ENCODE measurements at regions not wholly inside any gene's neighbourhood (a gene's known extent, or its start where the extent isn't known, plus 50 kb on each side); places are given as distances from the start of the nearest gene placed in this dataset.
"Not testable (repeated sequence)": the region's sequence is repeated elsewhere in the genome, so short reads cannot be mapped to it uniquely, and the experiment has no call there.

- no peak for DNase-seq
These were observed 226.9 kb downstream of the TTLL2 start for GRCh38 chr6:167551628-167552257.

DNA sequence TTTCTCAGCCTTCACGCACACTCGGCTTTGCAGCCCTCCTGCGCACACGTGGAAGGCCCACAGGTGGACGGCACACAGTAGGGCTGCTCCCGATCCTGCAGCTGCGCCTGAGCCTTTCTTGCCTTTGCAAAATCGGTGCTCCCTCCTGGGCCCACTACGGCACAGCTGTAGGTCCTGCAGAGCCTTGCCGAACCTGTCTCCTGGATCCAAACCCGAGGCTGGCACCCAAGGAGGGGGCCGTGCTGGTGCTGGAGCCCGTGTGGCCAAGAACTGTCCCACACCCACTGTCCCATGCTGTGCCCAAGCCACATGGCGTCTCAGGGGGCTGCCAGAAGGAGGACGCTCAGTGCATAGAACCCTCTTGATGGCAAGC, 227.4 kb downstream of the TTLL2 start:
- DNase-seq, result no peak

- no peak for DNase-seq
These were observed 228.3 kb downstream of the TTLL2 start for GRCh38 chr6:167552961-167553735.

DNA sequence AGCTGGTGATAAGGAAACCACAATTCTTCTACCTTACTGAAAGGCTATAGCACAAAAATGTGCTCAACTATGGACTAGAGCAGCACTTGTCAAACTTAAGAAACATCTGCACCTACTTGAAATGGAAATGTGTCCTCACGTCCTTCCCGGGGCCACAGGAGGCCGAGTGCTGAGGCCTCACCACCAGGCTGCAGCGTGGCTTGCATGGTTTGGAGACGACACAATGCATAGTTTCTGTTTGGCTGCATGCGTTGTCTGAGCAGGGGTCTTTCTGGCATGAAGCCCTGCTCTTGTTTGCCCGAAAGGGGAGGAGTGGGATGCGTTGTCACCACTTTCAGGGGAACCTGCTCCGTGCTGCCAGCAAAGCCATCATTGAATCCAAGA, 228.8 kb downstream of the TTLL2 start:
- no peak for DNase-seq

- DNase-seq, result no peak
These were observed 230.0 kb downstream of the TTLL2 start for GRCh38 chr6:167554854-167555253.

GRCh38 chr6:167555836-167556235, 230.9 kb downstream of the TTLL2 start:
- no peak for DNase-seq

- DNase-seq, result no peak
These were observed 232.8 kb downstream of the TTLL2 start for GRCh38 chr6:167557675-167558074.

GRCh38 chr6:167558246-167559177, 233.6 kb downstream of the TTLL2 start:
- DNase-seq, result no peak

- DNase-seq, result no peak
These were observed 235.0 kb downstream of the TTLL2 start for GRCh38 chr6:167559675-167560479.

DNA sequence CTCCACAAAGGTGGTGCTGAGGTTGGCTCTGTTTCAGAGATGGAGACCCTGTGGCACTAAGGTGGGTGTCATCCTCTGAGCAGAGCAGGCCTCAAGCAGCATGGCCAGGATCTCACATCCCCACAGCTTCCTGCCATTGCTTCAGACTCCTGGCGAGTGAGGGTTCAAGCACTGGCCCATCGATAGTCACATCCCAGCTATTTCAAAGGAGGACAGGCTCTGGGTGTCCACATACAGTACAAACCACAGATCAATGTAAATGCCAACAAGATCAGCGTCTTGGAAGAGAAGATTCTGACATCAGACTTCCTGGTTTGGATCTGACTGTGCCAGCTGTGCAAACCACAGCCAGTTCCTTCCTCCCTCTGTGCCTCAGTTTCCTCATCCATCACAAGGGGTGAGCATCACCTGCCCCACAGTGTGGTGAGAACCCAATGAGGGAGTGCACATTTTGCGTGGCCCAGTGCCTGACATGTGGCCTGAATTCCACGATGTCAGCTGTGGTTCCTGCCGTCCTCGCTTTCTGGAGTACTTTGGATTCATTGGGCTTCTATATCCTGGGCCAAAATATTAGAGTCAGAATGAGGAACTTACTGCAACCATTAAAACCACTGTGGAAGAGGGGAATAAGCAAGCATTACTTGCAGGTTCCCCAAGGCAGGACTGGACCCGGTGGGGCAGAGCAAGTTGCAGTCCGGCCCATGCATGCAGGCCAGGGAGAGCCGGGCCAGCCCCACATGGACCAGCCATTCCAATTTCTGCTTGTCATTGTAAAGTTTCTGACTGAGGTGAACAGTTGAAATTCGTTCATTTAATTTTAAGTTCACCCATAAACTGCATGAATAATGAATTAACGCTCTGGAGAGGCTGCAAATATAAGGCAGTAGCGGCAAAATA, 236.0 kb downstream of the TTLL2 start:
- DNase-seq, result no peak

DNA sequence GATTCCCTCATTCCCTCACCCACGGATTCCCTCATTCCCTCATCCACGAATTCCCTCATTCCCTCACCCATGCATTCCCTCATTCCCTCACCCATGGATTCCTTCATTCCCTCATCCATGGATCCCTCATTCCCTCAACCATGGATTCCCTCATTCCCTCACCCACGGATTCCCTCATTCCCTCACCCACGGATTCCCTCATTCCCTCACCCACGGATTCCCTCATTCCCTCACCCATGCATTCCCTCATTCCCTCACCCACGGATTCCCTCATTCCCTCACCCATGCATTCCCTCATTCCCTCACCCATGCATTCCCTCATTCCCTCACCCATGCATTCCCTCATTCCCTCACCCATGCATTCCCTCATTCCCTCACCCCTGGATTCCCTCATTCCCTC, 238.0 kb downstream of the TTLL2 start:
- DNase-seq, result not testable (repeated sequence)

- no peak for DNase-seq
These were observed 239.7 kb downstream of the TTLL2 start for GRCh38 chr6:167564416-167565250.

DNA sequence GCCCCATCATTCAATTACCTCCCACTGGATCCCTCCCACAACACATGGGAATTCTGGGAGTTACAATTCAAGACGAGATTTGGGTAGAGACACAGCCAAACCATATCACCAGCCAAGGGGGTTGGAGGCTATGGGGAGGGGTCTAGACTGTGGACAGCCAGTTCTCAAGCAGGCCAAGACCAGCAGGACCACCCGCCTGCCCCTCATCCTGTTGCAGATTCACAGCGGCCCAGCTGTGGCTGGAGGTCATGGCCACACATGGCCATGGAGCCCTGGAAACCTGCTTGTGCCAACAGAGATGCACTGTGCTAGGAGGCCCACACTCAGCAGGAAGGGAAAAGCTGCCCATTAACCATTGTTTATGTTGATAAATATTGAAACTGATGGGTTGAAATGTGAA, 240.5 kb downstream of the TTLL2 start:
- DNase-seq, result no peak

GRCh38 chr6:167565884-167566599, 241.2 kb downstream of the TTLL2 start:
- DNase-seq, result no peak

- no peak for DNase-seq
These were observed 241.8 kb downstream of the TTLL2 start for GRCh38 chr6:167566711-167567141.

GRCh38 chr6:167567142-167568033, 242.5 kb downstream of the TTLL2 start:
- no peak for DNase-seq

DNA sequence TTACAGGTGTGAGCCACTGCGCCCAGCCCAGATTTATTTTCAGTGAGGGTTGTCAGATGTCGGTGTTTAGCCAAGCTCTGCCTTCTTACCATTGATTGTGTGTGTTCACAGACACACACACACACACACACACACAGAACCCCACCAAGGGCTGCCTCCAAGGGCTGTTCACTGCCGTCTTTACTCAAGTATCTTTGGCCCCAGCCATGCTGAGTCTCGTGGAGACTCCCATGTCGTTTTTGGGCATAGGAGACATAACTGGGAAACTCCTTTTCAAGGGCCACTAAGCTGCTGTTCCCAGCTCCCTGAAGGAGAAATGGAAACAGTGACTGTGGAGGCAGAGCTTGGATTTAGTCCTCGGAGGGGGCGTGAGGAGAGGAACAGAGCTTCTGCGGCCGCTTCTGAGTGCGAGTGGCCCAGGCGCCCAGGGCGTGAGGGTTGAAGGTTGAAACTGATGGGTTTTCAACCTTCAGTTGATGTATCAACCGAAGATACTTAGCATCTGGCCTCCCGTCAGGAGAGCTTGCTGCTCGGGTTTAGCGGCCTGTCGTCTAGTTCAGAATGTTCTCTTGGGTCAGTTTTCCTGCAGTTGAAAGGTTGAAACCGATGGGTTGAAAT, 243.6 kb downstream of the TTLL2 start:
- DNase-seq, result no peak

GRCh38 chr6:167569041-167569805, 244.3 kb downstream of the TTLL2 start:
- no peak for DNase-seq
